ENCODE measurements at regions not wholly inside any gene's neighbourhood (a gene's known extent, or its start where the extent isn't known, plus 50 kb on each side); places are given as distances from the start of the nearest gene placed in this dataset.

DNA sequence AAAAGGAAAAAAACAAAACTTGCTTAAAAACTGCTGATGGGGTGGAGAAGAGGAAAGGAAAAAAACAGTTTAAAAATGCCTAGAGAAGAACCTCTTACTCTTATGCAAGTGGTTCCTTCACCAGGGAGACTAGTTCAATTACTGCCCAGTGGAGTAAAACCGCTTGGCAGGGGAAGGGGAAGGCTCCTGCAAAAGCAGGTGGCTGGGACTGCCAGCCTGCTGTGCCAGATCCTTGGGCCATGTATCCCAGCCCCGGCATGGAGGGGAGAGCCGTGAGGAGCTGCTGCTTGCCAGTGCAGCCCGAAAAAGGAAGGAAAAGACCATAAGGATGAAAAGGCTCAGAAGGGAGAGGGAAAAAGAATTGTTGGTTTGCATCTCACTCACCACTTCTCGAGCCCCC is 123.0 kb downstream of the FSCB start:
- Histone ChIP-seq H3K27me3 (ENCODE audit: control insufficient read depth, insufficient read depth, low read length) (no peaks in the 10 kb centered on the region), H3K36me3 (ENCODE audit: control insufficient read depth, insufficient read depth, low read length) (no peaks in the 10 kb centered on the region), H3K4me3 (ENCODE audit: low read depth, low read length) (no peak overlapping the region)
- FAIRE-seq (no peak), DNase-seq (ENCODE audit: low read depth) (no peak)
- TF ChIP-seq, protein P1, sequence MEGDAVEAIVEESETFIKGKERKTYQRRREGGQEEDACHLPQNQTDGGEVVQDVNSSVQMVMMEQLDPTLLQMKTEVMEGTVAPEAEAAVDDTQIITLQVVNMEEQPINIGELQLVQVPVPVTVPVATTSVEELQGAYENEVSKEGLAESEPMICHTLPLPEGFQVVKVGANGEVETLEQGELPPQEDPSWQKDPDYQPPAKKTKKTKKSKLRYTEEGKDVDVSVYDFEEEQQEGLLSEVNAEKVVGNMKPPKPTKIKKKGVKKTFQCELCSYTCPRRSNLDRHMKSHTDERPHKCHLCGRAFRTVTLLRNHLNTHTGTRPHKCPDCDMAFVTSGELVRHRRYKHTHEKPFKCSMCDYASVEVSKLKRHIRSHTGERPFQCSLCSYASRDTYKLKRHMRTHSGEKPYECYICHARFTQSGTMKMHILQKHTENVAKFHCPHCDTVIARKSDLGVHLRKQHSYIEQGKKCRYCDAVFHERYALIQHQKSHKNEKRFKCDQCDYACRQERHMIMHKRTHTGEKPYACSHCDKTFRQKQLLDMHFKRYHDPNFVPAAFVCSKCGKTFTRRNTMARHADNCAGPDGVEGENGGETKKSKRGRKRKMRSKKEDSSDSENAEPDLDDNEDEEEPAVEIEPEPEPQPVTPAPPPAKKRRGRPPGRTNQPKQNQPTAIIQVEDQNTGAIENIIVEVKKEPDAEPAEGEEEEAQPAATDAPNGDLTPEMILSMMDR (IDR thresholded peaks at IDR 0.05; ENCODE audit: insufficient read depth, low read length, severe bottlenecking) = no peak

DNA sequence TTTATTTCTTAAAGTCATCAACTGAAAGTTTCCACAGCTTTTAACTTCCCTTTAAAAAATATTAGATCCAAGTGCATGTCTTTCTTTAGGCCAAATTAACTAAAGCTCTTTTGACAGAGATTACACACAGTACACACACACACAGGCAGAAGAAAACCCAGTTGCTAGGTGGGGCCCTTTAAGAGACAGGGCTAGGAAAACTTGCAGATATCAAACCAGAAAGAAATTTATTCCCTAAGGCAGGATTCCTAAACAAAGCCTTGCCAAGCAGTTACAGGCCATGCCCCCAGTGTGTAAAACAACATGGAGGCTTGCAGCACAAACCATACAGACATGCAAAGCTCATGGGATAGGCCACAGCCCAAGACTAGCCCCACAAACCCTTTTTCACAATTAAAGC is 123.4 kb downstream of the FSCB start:
- no peak for DNase-seq (ENCODE audit: low read depth)
- no peaks in the 10 kb centered on the region for H3K36me3 ChIP-seq (ENCODE audit: control insufficient read depth, insufficient read depth, low read length)
- FAIRE-seq = no peak
- TF ChIP-seq, protein P1 (IDR thresholded peaks at IDR 0.05; ENCODE audit: insufficient read depth, low read length, severe bottlenecking) = no peak
- H3K27me3 ChIP-seq (ENCODE audit: control insufficient read depth, insufficient read depth, low read length) = no peaks in the 10 kb centered on the region
- no peak overlapping the region for H3K4me3 ChIP-seq (ENCODE audit: low read depth, low read length)

DNA sequence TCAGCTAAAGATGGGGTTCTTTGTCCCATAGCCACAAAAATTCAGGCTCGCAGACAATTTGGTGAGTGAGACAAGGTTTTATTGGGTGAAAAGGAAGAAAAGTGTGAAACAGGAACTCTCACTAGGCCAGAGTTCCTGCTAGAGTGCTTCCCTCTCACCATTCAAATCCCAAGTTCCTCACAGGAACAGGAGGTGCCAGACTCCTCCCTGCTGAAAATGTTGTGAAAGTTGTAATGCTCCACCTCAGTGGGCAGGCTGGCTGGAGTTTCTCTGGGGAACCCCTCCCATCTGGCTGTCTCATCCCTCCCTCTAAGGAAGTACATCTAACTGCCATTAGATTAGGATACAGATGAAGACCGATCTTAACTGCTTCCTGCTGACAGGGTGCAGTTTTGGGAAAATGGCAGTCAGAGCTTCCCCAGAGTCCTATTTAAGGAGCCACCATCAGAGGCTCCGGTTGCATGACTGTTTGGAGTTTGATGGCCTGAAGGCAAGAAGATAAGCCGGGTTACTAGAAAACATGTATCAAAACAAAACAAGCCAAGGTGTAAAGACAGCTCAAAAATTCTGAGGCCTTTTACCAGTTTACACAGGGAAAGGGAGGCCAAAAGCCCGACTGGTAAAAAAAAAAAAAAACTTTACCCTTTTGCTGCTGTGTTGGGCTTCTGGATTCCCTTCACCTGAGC is 127.6 kb downstream of the FSCB start:
- FAIRE-seq (no peak), DNase-seq (ENCODE audit: low read depth) (no peak)
- Histone ChIP-seq H3K4me3 (ENCODE audit: low read depth, low read length) (no peak overlapping the region), H3K27me3 (ENCODE audit: control insufficient read depth, insufficient read depth, low read length) (no peaks in the 10 kb centered on the region), H3K36me3 (ENCODE audit: control insufficient read depth, insufficient read depth, low read length) (no peaks in the 10 kb centered on the region)
- TF ChIP-seq, protein P1 (IDR thresholded peaks at IDR 0.05; ENCODE audit: insufficient read depth, low read length, severe bottlenecking) = no peak

DNA sequence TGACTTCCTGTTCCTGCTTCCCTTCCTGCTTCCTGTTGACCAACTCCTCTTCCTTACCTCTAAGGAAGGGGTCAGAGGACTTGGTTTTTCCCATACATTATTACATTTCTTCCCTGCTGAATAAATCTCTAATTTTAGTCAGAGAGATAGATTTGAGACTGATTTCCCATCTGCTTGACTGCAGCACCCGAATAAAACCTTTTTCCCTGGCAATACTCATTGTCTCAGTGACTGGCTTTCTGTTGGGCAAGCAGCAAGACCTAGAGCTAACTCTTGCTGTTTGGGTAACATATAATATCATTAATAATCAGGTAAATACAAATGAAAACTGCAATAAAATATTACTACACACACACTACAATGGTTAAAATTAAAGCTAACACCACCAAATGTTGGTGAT is 132.2 kb downstream of the FSCB start:
- DNase-seq (ENCODE audit: low read depth) = no peak
- FAIRE-seq = no peak
- no peaks in the 10 kb centered on the region for H3K36me3 ChIP-seq (ENCODE audit: control insufficient read depth, insufficient read depth, low read length)
- no peak overlapping the region for H3K4me3 ChIP-seq (ENCODE audit: low read depth, low read length)
- H3K27me3 ChIP-seq (ENCODE audit: control insufficient read depth, insufficient read depth, low read length) = no peaks in the 10 kb centered on the region
- TF ChIP-seq, protein P1 (IDR thresholded peaks at IDR 0.05; ENCODE audit: insufficient read depth, low read length, severe bottlenecking) = no peak

DNA sequence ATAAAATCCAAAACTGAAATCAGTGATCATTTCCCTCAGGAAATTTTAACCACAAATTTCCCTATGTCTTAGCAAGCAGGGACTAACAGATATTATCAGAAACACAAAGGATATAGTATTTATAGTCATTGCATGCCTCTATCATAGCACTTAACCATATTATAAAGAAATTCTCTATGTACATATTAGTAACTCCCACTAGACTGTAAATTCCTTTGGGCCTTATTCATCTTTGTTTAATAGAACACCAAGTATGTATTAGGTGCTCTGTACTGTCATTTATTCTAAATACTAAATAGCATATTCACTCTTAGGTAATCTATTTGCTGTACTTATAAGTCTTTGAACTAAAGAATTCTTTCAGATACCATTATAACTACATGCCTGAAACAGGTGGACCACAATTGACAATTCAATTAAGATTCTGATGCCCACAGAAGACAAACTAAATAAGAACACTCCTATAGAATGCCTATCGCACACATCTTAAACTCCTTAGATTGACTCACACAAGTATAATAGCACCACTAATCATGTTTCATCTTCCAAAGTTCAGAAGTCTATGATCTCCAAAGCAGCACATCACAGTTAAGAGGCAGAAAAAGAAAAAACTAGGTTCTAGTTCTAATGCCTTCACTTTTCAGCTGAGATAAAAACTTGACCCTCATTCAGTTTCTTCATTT is 134.1 kb downstream of the FSCB start:
- H3K27me3 ChIP-seq (ENCODE audit: control insufficient read depth, insufficient read depth, low read length) = no peaks in the 10 kb centered on the region
- no peak overlapping the region for H3K4me3 ChIP-seq (ENCODE audit: low read depth, low read length)
- TF ChIP-seq, protein P1 (IDR thresholded peaks at IDR 0.05; ENCODE audit: insufficient read depth, low read length, severe bottlenecking) = no peak
- DNase-seq (ENCODE audit: low read depth) (peak; percentile 10), FAIRE-seq (no peak)
- H3K36me3 ChIP-seq (ENCODE audit: control insufficient read depth, insufficient read depth, low read length) = no peaks in the 10 kb centered on the region
